ENCODE measurements at regions not wholly inside any gene's neighbourhood (a gene's known extent, or its start where the extent isn't known, plus 50 kb on each side); places are given as distances from the start of the nearest gene placed in this dataset.

GRCh38 chr13:105340061-105340606, 1195.3 kb downstream of the EFNB2 start:
- Histone ChIP-seq H3K27ac (ENCODE audit: insufficient read depth, low read length) (no peak overlapping the region), H3K9ac (ENCODE audit: insufficient read depth, low read length) (no peak overlapping the region), H3K27me3 (ENCODE audit: control insufficient read depth, insufficient read depth, low read length) (no peaks in the 10 kb centered on the region), H3K79me2 (ENCODE audit: control insufficient read depth, insufficient read depth, low read length) (no peaks in the 10 kb centered on the region), H3K36me3 (ENCODE audit: control insufficient read depth, insufficient read depth, low read length) (no peaks in the 10 kb centered on the region), H3K4me3 (replicated peaks in 1 of 4; ENCODE audit: control extremely low read depth in 1 of 4, insufficient read depth in 1 of 4, low read depth in 3 of 4, low read length in 4 of 4) (no peak overlapping the region), H4K20me1 (ENCODE audit: control insufficient read depth, extremely low read depth, insufficient read depth, low read length) (no peaks in the 10 kb centered on the region), H2AFZ (ENCODE audit: low read length) (no peak overlapping the region), H3K9me3 (ENCODE audit: control insufficient read depth, insufficient read depth, low read depth, low read length) (no peaks in the 10 kb centered on the region), H3K4me2 (ENCODE audit: extremely low read depth, insufficient read depth, low read length) (no peak overlapping the region), H3K4me1 (ENCODE audit: control insufficient read depth, extremely low read depth, insufficient read depth, low read length) (peaks cover 10% of the 10 kb centered on the region)
- no peak for TF ChIP-seq EZH2 (IDR thresholded peaks at IDR 0.05; ENCODE audit: low read length, missing control alignments)
- no peak for TF ChIP-seq CTCF (conservative IDR thresholded peaks at IDR 0.05 in 1 of 2, IDR thresholded peaks at IDR 0.05 in 1 of 2; ENCODE audit: low read depth in 1 of 2, low read length in 2 of 2)
- peak in 1 of 2 donors; percentile 55 for DNase-seq (ENCODE audit: low read depth in 2 of 2)

DNA sequence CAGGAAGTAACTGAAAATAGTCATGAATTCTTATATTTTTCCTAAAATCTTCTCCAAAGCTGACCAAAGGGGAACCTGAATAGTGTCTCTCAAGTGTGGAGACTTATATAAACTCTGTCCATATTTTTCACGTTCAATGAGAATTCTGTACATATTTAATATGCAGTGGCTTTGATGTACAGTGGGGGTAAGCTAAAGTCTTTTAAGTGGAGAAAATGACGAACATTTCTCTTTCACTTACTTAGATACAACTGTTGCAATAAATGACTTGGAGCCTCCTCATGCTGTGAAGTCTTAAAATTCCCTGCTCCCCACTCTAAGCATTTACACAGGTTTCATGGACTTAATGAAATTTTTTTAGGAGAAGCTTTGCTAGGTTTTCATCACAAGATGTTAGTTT, 1196.7 kb downstream of the EFNB2 start:
- Histone ChIP-seq H3K4me1 (ENCODE audit: control insufficient read depth, extremely low read depth, insufficient read depth, low read length) (peaks cover 10% of the 10 kb centered on the region), H2AFZ (ENCODE audit: low read length) (no peak overlapping the region), H3K9ac (ENCODE audit: insufficient read depth, low read length) (no peak overlapping the region), H3K36me3 (ENCODE audit: control insufficient read depth, insufficient read depth, low read length) (no peaks in the 10 kb centered on the region), H3K27ac (ENCODE audit: insufficient read depth, low read length) (no peak overlapping the region), H3K9me3 (ENCODE audit: control insufficient read depth, insufficient read depth, low read depth, low read length) (no peaks in the 10 kb centered on the region), H3K4me2 (ENCODE audit: extremely low read depth, insufficient read depth, low read length) (no peak overlapping the region), H3K27me3 (ENCODE audit: control insufficient read depth, insufficient read depth, low read length) (no peaks in the 10 kb centered on the region), H4K20me1 (ENCODE audit: control insufficient read depth, extremely low read depth, insufficient read depth, low read length) (no peaks in the 10 kb centered on the region), H3K79me2 (ENCODE audit: control insufficient read depth, insufficient read depth, low read length) (no peaks in the 10 kb centered on the region), H3K4me3 (replicated peaks in 1 of 4; ENCODE audit: control extremely low read depth in 1 of 4, insufficient read depth in 1 of 4, low read depth in 3 of 4, low read length in 4 of 4) (no peak overlapping the region)
- TF ChIP-seq CTCF (conservative IDR thresholded peaks at IDR 0.05 in 1 of 2, IDR thresholded peaks at IDR 0.05 in 1 of 2; ENCODE audit: low read depth in 1 of 2, low read length in 2 of 2), result no peak
- no peak for TF ChIP-seq EZH2 (IDR thresholded peaks at IDR 0.05; ENCODE audit: low read length, missing control alignments)
- no peak for DNase-seq (ENCODE audit: low read depth in 2 of 2)

DNA sequence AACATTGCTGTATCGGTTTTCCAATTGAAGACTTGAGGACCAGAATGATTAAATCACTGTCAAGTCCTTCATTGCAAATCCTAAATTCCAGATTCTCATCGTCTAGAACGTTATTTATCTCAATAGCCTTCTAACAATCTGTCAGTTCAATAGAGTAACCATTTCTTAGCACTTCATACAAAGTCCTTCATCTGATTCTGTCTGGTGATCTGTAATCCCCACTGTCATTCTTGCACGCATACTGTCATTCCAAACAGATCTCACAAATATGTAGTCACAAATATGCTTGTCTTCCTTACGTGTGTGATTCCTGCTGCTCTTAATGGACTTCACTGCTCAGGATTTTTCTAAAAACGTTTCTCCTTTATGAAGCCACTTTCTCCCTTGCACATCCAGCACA, 1197.5 kb downstream of the EFNB2 start:
- no peak overlapping the region for H3K27ac ChIP-seq (ENCODE audit: insufficient read depth, low read length)
- peak overlapping the region; percentile 66 for H2AFZ ChIP-seq (ENCODE audit: low read length)

More for the DNA sequence above, 1197.5 kb downstream of the EFNB2 start:
- H3K9me3 ChIP-seq (ENCODE audit: control insufficient read depth, insufficient read depth, low read depth, low read length), result no peaks in the 10 kb centered on the region
- H3K4me3 ChIP-seq (replicated peaks in 1 of 4; ENCODE audit: control extremely low read depth in 1 of 4, insufficient read depth in 1 of 4, low read depth in 3 of 4, low read length in 4 of 4), result no peak overlapping the region
- H3K36me3 ChIP-seq (ENCODE audit: control insufficient read depth, insufficient read depth, low read length), result no peaks in the 10 kb centered on the region
- no peaks in the 10 kb centered on the region for H3K27me3 ChIP-seq (ENCODE audit: control insufficient read depth, insufficient read depth, low read length)
- H4K20me1 ChIP-seq (ENCODE audit: control insufficient read depth, extremely low read depth, insufficient read depth, low read length), result no peaks in the 10 kb centered on the region
- H3K79me2 ChIP-seq (ENCODE audit: control insufficient read depth, insufficient read depth, low read length), result no peaks in the 10 kb centered on the region
- peak overlapping the region; percentile 72 for H3K4me2 ChIP-seq (ENCODE audit: extremely low read depth, insufficient read depth, low read length)
- no peak for TF ChIP-seq EZH2 (IDR thresholded peaks at IDR 0.05; ENCODE audit: low read length, missing control alignments)
- H3K9ac ChIP-seq (ENCODE audit: insufficient read depth, low read length), result no peak overlapping the region
- H3K4me1 ChIP-seq (ENCODE audit: control insufficient read depth, extremely low read depth, insufficient read depth, low read length), result peaks cover 10% of the 10 kb centered on the region
- peak in 1 of 2 donors; percentile 21 for DNase-seq (ENCODE audit: low read depth in 2 of 2)
